HuH-7 (cell line): ENCODE measurements at regions not wholly inside any gene's neighbourhood (a gene's known extent, or its start where the extent isn't known, plus 50 kb on each side); places are given as distances from the start of the nearest gene placed in this dataset.
"Not testable (repeated sequence)": the region's sequence is repeated elsewhere in the genome, so short reads cannot be mapped to it uniquely, and the experiment has no call there.

ENCODE experiments used
- DNase-seq: peaks from one replicate; pipeline ENCODE4 v3.0.0; 2011; ENCODE audit warnings: low spot score

- DNase-seq = no peak
Observed at GRCh38 chr15:62324382-62324781, 159.3 kb upstream of the C2CD4B start.

GRCh38 chr15:62325597-62325996, 160.5 kb upstream of the C2CD4B start:
- no peak for DNase-seq

GRCh38 chr15:62326460-62327011, 161.5 kb upstream of the C2CD4B start:
- peak; percentile 45 for DNase-seq

GRCh38 chr15:62327406-62327805, 162.3 kb upstream of the C2CD4B start:
- no peak for DNase-seq

GRCh38 chr15:62332472-62332871, 167.4 kb upstream of the C2CD4B start:
- not testable (repeated sequence) for DNase-seq

- no peak for DNase-seq
Observed at GRCh38 chr15:62334536-62334935, 169.5 kb upstream of the C2CD4B start.

GRCh38 chr15:62337934-62338333, 172.8 kb upstream of the C2CD4B start:
- no peak for DNase-seq

GRCh38 chr15:62338497-62338896, 173.4 kb upstream of the C2CD4B start:
- no peak for DNase-seq

- DNase-seq = no peak
Observed at GRCh38 chr15:62342959-62343358, 177.9 kb upstream of the C2CD4B start.

GRCh38 chr15:62343397-62343796, 178.3 kb upstream of the C2CD4B start:
- no peak for DNase-seq

GRCh38 chr15:62344806-62345539, 179.9 kb upstream of the C2CD4B start:
- peak; percentile 91 for DNase-seq

GRCh38 chr15:62346168-62346567, 181.1 kb upstream of the C2CD4B start:
- no peak for DNase-seq

GRCh38 chr15:62348118-62348517, 183.0 kb upstream of the C2CD4B start:
- DNase-seq = no peak

GRCh38 chr15:62348623-62349022, 183.5 kb upstream of the C2CD4B start:
- DNase-seq = no peak

- no peak for DNase-seq
Observed at GRCh38 chr15:62352817-62353216, 187.7 kb upstream of the C2CD4B start.

GRCh38 chr15:62357431-62357830, 192.3 kb upstream of the C2CD4B start:
- no peak for DNase-seq

- DNase-seq = no peak
Observed at GRCh38 chr15:62359416-62359815, 194.3 kb upstream of the C2CD4B start.

GRCh38 chr15:62360332-62361097, 195.4 kb upstream of the C2CD4B start:
- no peak for DNase-seq

GRCh38 chr15:62362144-62362543, 197.1 kb upstream of the C2CD4B start:
- DNase-seq = no peak

GRCh38 chr15:62362608-62363007, 197.5 kb upstream of the C2CD4B start:
- no peak for DNase-seq

GRCh38 chr15:62363913-62364312, 198.8 kb upstream of the C2CD4B start:
- DNase-seq = no peak

- DNase-seq = no peak
Observed at GRCh38 chr15:62365795-62366442, 200.8 kb upstream of the C2CD4B start.

- DNase-seq = no peak
Observed at GRCh38 chr15:62369454-62369853, 204.4 kb upstream of the C2CD4B start.
